Omental fat pad (tissue), 3 donors: ENCODE measurements at regions not wholly inside any gene's neighbourhood (a gene's known extent, or its start where the extent isn't known, plus 50 kb on each side); places are given as distances from the start of the nearest gene placed in this dataset.
"Not testable (repeated sequence)": the region's sequence is repeated elsewhere in the genome, so short reads cannot be mapped to it uniquely, and the experiment has no call there.

ENCODE experiments used
- ATAC-seq: fragments of 150-250 bp; one replicate; pipeline ENCODE4 v1.9.1; 2016; ENCODE audit warnings: mild to moderate bottlenecking, moderate library complexity; ENCODE audit not compliant: low FRiP score
- DNase-seq: peaks from one replicate; pipeline ENCODE4 v3.0.0-alpha.2; 2019; ENCODE audit warnings: low spot score
- TF ChIP-seq, protein P1 (sequence below), 3 donors: fragments of 450-650 bp; IDR thresholded peaks; one replicate each; pipeline ENCODE4 v1.5.1; 2016 to 2017; ENCODE audit warnings: antibody characterized with exemption in 3 of 3, mild to moderate bottlenecking in 3 of 3, moderate library complexity in 2 of 3

DNA sequence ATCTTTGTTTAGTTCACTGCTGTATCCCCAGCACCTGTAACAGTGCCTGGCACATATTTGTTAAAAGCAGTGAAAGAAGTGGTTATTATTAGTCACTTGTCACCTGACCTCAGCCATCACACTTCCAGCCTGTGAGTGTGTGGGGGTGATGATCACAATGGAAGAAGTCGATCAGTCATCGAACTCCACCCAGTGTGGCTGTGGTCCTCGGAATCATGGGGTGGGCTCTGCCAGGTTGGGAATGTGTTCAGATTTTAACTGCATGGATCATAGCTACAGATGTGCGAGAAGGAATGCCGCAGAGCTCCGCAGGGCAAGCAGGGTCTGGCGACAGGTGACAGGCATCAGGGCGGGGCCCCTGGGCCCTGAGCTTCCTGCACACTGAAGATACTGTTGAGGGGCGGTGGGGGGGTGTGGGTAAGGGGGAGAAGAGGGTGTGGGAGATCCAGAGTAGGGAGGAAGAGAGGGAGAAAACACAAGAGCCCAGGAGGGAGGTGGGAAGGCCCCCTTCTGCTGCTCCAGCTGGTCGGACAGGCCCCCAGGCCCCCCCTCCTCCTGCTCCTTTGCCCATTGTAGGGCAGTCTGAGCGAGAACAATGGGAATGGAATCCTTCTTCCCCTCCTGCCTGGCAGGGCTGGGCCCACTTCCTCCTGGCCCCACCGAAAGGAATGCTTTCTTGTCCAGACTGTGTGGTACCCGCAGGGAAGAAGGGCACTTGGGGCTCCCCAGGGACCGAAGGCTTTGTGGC, 89.6 kb downstream of the SPRY4 start:
- TF ChIP-seq, protein P1, sequence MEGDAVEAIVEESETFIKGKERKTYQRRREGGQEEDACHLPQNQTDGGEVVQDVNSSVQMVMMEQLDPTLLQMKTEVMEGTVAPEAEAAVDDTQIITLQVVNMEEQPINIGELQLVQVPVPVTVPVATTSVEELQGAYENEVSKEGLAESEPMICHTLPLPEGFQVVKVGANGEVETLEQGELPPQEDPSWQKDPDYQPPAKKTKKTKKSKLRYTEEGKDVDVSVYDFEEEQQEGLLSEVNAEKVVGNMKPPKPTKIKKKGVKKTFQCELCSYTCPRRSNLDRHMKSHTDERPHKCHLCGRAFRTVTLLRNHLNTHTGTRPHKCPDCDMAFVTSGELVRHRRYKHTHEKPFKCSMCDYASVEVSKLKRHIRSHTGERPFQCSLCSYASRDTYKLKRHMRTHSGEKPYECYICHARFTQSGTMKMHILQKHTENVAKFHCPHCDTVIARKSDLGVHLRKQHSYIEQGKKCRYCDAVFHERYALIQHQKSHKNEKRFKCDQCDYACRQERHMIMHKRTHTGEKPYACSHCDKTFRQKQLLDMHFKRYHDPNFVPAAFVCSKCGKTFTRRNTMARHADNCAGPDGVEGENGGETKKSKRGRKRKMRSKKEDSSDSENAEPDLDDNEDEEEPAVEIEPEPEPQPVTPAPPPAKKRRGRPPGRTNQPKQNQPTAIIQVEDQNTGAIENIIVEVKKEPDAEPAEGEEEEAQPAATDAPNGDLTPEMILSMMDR (IDR thresholded peaks at IDR 0.05): no peak
- DNase-seq: no peak

DNA sequence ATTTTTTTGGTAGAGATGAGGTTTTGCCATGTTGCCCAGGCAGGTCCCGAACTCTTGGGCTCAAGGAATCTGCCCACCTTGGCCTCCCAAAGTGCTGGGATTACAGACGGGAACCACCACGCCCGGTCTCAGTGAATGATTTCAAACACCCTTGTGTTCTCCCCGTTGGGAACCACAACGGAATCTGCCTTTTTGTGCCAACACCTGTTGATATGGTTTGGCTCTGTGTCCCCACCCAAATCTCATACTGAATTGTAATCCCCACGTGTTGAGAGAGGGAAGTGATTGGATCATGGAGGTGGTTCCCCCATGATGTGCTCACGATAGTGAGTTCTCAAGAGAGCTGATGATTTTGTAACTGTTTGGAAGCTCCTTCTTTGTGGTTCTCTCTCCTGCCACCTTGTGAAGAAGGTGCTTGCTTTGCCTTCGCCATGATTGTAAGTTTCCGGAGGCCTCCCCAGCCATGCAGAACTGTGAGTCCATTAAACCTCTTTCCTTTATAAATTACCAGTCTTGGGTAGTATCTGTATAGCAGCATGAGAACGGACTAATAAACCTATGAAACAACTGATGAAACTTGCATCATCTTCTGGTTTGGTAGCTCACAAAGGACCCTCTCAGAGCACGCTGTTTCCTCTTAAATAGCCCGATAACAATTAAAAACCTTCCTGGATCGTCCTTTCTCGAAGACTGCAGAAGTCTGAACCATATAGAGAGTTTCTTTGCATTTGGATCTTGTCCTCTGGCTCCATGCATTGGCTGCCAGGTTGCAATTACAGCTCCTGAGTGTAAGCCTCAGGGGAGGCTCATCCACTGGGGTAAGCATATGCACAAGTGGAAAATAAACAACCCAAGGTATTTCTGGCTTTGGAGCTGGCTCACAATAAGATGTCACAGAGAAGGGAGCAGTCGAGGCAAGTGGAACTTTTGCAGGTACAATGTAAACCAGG, 91.5 kb downstream of the SPRY4 start:
- TF ChIP-seq, protein P1 (IDR thresholded peaks at IDR 0.05): no peak
- no peak for DNase-seq
- no peak for ATAC-seq

More for the DNA sequence above, 89.6 kb downstream of the SPRY4 start:
- ATAC-seq: no peak

DNA sequence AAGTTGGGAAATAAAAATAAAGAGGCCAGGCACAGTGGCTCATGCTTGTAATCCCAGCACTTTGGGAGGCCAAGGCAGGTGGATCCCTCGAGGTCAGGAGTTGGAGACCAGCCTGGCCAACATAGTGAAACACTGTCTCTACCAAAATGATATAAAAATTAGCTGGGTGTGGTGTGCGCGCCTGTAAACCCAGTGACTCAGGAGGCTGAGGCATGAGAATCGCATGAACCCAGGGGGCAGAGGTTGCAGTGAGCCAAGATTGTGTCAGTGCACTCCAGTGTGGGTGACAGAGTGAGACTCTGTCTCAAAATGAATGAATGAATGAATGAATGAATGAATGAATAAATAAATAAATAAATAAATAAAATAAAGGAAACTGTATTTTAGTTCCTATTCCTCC, 93.9 kb downstream of the SPRY4 start:
- not testable (repeated sequence) for ATAC-seq, DNase-seq

DNA sequence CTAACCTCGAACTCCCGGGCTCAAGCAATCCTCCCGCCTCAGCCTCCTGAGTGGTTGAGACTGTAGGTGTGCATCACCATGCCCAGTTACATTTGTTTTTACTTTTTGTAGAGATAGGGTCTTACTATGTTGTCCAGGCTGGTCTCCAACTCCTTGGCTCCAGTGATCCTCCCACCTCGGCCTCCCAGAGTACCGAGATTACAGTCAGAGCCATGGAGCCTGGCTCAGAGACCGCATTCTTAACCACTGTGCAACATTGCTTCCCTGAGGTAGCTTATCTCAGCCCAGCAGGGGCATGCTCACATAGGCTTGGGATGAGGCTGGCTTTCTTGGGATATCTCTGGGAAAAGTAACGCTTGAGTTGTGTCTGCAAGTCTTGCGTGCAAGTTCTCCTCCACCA, 99.7 kb downstream of the SPRY4 start:
- TF ChIP-seq, protein P1 (IDR thresholded peaks at IDR 0.05): no peak
- DNase-seq (no peak), ATAC-seq (no peak)

DNA sequence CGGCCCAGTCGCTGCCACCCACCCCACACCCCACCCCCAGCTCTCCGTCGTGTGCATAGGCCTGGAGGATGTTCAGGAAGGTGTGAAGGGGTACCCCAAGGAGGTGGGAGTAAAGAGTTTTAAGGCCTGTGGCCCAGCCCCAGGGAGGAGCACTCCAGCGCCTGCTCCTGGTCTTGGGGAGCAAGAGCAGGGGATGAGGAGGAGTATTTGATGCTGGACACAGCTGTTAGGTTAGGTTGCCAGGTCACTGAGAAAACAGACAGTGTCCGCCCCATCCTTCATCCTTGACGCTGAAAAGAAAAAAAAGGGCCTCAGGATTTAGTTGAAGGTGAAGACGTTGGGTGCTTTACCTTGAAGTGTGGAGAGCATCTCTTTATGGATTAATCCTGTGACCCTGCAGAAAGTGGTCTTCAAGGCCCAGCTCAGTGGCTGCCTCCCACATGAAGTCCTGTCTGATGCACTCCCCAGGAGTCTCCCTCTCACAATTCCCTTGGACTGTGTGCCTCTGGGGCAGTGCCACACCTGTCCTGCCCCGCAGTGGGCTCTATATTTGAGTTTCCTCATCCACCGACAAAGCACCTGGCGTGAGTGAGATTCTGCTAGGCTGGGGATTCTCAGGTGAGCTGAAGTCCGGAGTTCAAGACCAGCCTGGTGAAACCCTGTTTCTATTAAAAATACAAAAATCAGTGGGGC, 101.8 kb downstream of the SPRY4 start:
- ATAC-seq (no peak), DNase-seq (no peak)
- TF ChIP-seq, protein P1 (IDR thresholded peaks at IDR 0.05): no peak

DNA sequence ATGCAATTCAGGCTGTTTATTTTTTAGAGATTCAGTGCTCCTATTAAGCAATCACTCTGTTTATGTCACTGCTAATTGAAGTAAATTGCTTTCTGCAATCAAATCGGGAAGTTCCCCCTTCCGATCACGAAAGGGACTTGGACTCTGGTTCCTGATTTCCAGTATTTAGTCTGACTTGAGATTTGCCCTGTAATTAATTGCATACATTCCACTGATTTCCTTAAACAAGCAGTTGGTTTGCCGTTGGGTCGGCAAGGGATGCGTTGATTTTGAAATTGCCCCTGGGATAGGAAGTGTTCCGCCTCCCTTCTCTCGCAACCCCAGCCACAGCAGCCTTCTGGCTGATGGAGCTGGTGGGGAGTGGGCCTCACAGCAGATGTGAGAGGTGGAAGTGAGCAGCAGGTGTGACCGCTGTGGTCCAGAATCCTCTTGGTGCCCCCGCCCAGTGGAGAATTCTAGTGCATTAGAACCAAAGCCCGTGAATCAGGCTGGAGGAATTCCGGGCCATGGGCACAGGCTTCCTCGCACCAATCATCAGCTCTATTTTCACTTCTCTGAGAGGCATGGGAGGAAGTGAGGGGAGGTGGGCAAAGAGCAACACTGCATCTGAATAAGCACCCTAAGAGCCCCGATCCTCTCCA, 102.5 kb downstream of the SPRY4 start:
- TF ChIP-seq, protein P1 (IDR thresholded peaks at IDR 0.05): no peak
- DNase-seq (no peak), ATAC-seq (no peak)
